KMS-11 (cell line): ENCODE measurements at regions not wholly inside any gene's neighbourhood (a gene's known extent, or its start where the extent isn't known, plus 50 kb on each side); places are given as distances from the start of the nearest gene placed in this dataset.

Source experiments
- H2AFZ ChIP-seq: fragments of 200-600 bp; sonication (generic); 2 replicates; pipeline ENCODE4 v1.6.1; 2016; ENCODE audit warnings: antibody characterized with exemption, mixed run types, low read depth
- H3K27ac ChIP-seq: fragments of 200-600 bp; sonication (generic); 2 replicates; pipeline ENCODE4 v1.6.1; 2016; ENCODE audit warnings: mild to moderate bottlenecking, mixed run types
- H3K27me3 ChIP-seq: fragments of 200-600 bp; sonication (generic); 2 replicates; pipeline ENCODE4 v1.6.1; 2017; ENCODE audit warnings: mild to moderate bottlenecking, low read depth, mixed run types, moderate library complexity; ENCODE audit not compliant: insufficient read depth
- H3K36me3 ChIP-seq: fragments of 200-600 bp; sonication (generic); 2 replicates; pipeline ENCODE4 v1.6.1; 2017; ENCODE audit warnings: mild to moderate bottlenecking, mixed run types; ENCODE audit not compliant: insufficient read depth
- H3K4me1 ChIP-seq: fragments of 200-600 bp; sonication (generic); 2 replicates; pipeline ENCODE4 v1.6.1; 2016; ENCODE audit warnings: mild to moderate bottlenecking, low read depth, mixed run types; ENCODE audit not compliant: poor library complexity, severe bottlenecking
- H3K4me2 ChIP-seq: fragments of 200-600 bp; sonication (generic); 2 replicates; pipeline ENCODE4 v1.7.0; 2016; ENCODE audit warnings: mild to moderate bottlenecking, mixed run types
- H3K4me3 ChIP-seq: fragments of 200-600 bp; sonication (generic); IDR thresholded peaks from 2 replicates; pipeline ENCODE4 v1.6.1; 2017; ENCODE audit warnings: low read depth, low read length, mixed read lengths; ENCODE audit not compliant: insufficient read depth
- H3K79me2 ChIP-seq: fragments of 200-600 bp; sonication (generic); 2 replicates; pipeline ENCODE4 v1.6.1; 2016; ENCODE audit warnings: low read depth, mixed run types; ENCODE audit not compliant: insufficient read depth
- H3K9ac ChIP-seq: fragments of 200-600 bp; sonication (generic); 2 replicates; pipeline ENCODE4 v1.6.1; 2016; ENCODE audit warnings: mild to moderate bottlenecking, mixed run types
- H4K20me1 ChIP-seq: fragments of 200-600 bp; sonication (generic); 2 replicates; pipeline ENCODE4 v1.6.1; 2016; ENCODE audit warnings: mild to moderate bottlenecking, mixed run types; ENCODE audit not compliant: insufficient read depth
- TF ChIP-seq, protein P1 (sequence below): fragments of 200-600 bp; sonication (generic); conservative IDR thresholded peaks from 2 replicates; pipeline ENCODE4 v1.6.1; 2017; ENCODE audit warnings: low read depth, mild to moderate bottlenecking, antibody characterized with exemption, low read length, moderate library complexity, mixed read lengths

GRCh38 chr7:115477193-115477651 is 553.3 kb downstream of the TFEC start:
- H3K79me2 ChIP-seq = no peaks in the 10 kb centered on the region
- H3K4me1 ChIP-seq = no peaks in the 10 kb centered on the region
- H2AFZ ChIP-seq = no peak overlapping the region
- no peaks in the 10 kb centered on the region for H3K36me3 ChIP-seq
- H4K20me1 ChIP-seq = no peaks in the 10 kb centered on the region
- TF ChIP-seq, protein P1, sequence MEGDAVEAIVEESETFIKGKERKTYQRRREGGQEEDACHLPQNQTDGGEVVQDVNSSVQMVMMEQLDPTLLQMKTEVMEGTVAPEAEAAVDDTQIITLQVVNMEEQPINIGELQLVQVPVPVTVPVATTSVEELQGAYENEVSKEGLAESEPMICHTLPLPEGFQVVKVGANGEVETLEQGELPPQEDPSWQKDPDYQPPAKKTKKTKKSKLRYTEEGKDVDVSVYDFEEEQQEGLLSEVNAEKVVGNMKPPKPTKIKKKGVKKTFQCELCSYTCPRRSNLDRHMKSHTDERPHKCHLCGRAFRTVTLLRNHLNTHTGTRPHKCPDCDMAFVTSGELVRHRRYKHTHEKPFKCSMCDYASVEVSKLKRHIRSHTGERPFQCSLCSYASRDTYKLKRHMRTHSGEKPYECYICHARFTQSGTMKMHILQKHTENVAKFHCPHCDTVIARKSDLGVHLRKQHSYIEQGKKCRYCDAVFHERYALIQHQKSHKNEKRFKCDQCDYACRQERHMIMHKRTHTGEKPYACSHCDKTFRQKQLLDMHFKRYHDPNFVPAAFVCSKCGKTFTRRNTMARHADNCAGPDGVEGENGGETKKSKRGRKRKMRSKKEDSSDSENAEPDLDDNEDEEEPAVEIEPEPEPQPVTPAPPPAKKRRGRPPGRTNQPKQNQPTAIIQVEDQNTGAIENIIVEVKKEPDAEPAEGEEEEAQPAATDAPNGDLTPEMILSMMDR = no peak
- no peak overlapping the region for H3K27ac ChIP-seq
- no peak overlapping the region for H3K4me3 ChIP-seq
- H3K4me2 ChIP-seq = no peak overlapping the region
- H3K9ac ChIP-seq = no peak overlapping the region
- no peaks in the 10 kb centered on the region for H3K27me3 ChIP-seq

DNA sequence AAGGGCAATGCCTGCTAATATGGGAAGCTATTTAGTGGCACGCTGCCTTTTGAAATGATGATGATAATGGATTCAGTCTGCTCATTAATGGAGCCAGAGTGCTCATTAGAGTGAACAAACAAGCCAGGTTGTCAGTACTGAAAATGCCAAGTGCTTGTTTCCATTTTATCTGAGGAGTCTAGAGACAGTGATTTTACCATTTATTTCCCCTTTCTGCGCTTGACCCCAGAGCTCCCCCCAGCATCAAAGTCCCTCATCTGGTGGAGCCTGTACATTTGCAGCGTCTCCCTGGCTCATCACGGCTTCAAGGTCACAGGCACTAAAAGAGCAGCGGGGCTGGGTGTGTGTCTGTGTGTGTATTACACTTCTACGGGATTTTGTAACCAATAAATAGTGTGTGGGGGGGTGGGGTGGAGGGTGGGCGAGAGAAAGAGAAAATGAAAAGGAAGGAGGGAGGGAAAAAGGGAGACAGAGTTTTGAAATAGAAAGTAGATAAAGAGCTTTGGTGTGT is 553.8 kb downstream of the TFEC start:
- no peaks in the 10 kb centered on the region for H3K27me3 ChIP-seq
- H3K4me3 ChIP-seq = no peak overlapping the region
- no peak overlapping the region for H3K27ac ChIP-seq
- no peak overlapping the region for H3K4me2 ChIP-seq
- H3K36me3 ChIP-seq = no peaks in the 10 kb centered on the region
- no peaks in the 10 kb centered on the region for H4K20me1 ChIP-seq
- no peaks in the 10 kb centered on the region for H3K4me1 ChIP-seq
- no peak overlapping the region for H3K9ac ChIP-seq
- TF ChIP-seq, protein P1 = no peak
- H2AFZ ChIP-seq = no peak overlapping the region
- H3K79me2 ChIP-seq = no peaks in the 10 kb centered on the region

DNA sequence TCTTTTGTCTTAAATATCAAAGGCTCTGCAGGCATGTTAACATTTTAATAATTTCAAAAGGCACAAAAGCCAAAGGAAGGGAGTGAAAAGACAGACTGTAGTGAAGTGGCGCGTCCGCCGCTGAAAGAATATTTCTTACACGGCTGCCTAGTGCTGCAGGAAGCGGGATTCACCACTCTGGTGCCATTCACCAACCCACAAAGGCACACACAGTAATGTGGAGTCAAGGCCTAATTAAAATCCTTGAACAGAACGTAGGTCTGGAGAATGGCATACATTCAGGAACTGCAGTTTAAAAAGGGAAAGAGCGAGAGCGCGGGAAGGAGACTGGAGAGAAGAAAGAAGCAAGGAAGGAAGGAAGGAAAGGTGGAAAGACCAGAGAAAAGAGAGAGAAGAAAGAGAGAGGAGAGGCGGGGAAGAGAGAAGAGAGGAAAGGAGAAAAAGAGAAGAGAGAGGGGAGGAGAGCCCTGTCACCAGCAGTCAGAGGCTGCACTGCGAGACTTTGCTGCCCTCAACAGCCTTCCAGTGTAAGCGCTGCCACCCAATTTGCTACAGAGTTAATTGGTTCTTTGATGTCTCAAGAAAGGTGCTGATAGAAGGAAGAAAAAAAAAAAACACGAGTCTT is 554.0 kb downstream of the MDFIC start:
- no peaks in the 10 kb centered on the region for H3K79me2 ChIP-seq
- no peak overlapping the region for H3K4me3 ChIP-seq
- H2AFZ ChIP-seq = no peak overlapping the region
- no peak overlapping the region for H3K9ac ChIP-seq
- H3K27ac ChIP-seq = no peak overlapping the region
- no peaks in the 10 kb centered on the region for H4K20me1 ChIP-seq
- TF ChIP-seq, protein P1 = no peak
- H3K4me1 ChIP-seq = no peaks in the 10 kb centered on the region
- no peaks in the 10 kb centered on the region for H3K27me3 ChIP-seq
- H3K4me2 ChIP-seq = no peak overlapping the region
- no peaks in the 10 kb centered on the region for H3K36me3 ChIP-seq

DNA sequence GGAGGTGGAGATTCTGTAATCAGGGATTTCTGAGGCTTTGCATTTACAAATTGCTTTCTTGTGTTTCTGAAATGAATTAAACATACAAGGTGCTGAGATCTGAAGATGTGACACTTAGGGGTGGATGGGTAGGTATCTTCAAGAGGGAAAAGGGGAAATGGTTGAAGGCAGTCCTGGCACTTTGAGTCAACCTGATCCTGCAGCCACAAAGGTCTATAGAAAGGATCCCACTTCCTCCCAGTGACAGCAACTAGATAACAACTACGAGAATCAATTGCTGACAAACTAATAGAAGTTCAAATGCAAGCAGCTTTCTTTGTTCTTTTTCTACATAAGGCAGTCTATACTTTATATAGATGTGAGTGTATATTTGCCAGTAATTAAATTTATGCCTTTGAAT is 553.3 kb downstream of the MDFIC start:
- no peak overlapping the region for H3K4me3 ChIP-seq
- H3K27ac ChIP-seq = no peak overlapping the region
- no peak overlapping the region for H3K9ac ChIP-seq
- no peaks in the 10 kb centered on the region for H4K20me1 ChIP-seq
- no peaks in the 10 kb centered on the region for H3K4me1 ChIP-seq
- no peak overlapping the region for H3K4me2 ChIP-seq
- H3K36me3 ChIP-seq = no peaks in the 10 kb centered on the region
- no peaks in the 10 kb centered on the region for H3K27me3 ChIP-seq
- TF ChIP-seq, protein P1 = no peak
- H3K79me2 ChIP-seq = no peaks in the 10 kb centered on the region
- H2AFZ ChIP-seq = no peak overlapping the region
